Activated B cell treated with CpG ODN at 0.5 μM for 24 hours (primary cell): ENCODE measurements at regions not wholly inside any gene's neighbourhood (a gene's known extent, or its start where the extent isn't known, plus 50 kb on each side); places are given as distances from the start of the nearest gene placed in this dataset.

Source experiments
- ATAC-seq: fragments of 200-7000 bp; cut with Tn5 transposase; one replicate; pipeline ENCODE4 v1.10.0; 2021; ENCODE audit warnings: low read depth, mild to moderate bottlenecking, moderate library complexity
- CTCF ChIA-PET: fragments of 350-600 bp; sonication (Branson Sonifier 250); formaldehyde crosslinking; loops from one replicate; lab custom pipeline; 2021; ENCODE audit warnings: antibody characterized with exemption; lab: Charles Lee
- POLR2A ChIA-PET: fragments of 350-600 bp; sonication (Branson Sonifier 250); formaldehyde crosslinking; loops from one replicate; lab custom pipeline; 2021; ENCODE audit warnings: antibody characterized with exemption; lab: Charles Lee
- DNase-seq: peaks from one replicate; pipeline ENCODE4 v3.0.0; 2022
- H3K27ac Mint-ChIP-seq: one replicate; pipeline ENCODE4 v1.8.0; 2020; ENCODE audit warnings: mixed read lengths
- H3K27me3 Mint-ChIP-seq: one replicate; pipeline ENCODE4 v1.8.0; 2021; ENCODE audit warnings: mixed read lengths
- H3K36me3 Mint-ChIP-seq: one replicate; pipeline ENCODE4 v1.8.0; 2021; ENCODE audit warnings: low read depth, mixed read lengths
- H3K4me1 Mint-ChIP-seq: one replicate; pipeline ENCODE4 v1.8.0; 2021; ENCODE audit warnings: mixed read lengths
- H3K4me3 Mint-ChIP-seq: one replicate; pipeline ENCODE4 v1.8.0; 2020; ENCODE audit warnings: mild to moderate bottlenecking, mixed read lengths
- H3K9me3 Mint-ChIP-seq: one replicate; pipeline ENCODE4 v1.8.0; 2020; ENCODE audit warnings: mixed read lengths
- intact Hi-C: fragments of 100-400 bp; cut with micrococcal nuclease; formaldehyde crosslinking; loops from one replicate; pipeline ENCODE4 v1.15.1; 2024
- TF ChIP-seq, protein P1 (sequence below): fragments of 200-600 bp; IDR thresholded peaks from one replicate; pipeline ENCODE4 v1.8.0; 2022; ENCODE audit warnings: antibody characterized with exemption, mild to moderate bottlenecking

DNA sequence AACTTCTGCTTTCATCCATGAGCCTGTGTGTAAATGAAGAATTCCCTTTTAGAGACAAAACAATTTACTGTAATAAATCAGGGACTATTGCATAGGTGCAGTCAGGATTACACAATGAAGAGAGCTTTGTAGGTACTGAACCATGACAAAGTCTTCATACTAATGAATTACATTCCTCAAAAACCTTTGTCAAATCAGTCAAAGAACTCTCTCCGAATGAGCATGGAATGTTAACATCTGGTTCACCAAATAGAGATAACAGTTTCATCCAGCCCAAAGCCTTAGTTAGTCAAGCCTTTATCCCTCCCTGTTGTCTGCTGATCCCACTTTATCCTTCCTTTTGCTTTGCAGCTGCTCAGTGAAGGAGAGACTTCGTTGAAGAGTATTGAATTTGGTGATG is 62.9 kb upstream of the DMRTA1 start:
- Mint-ChIP-seq H3K4me3 (no peak overlapping the region), H3K9me3 (no peaks in the 10 kb centered on the region), H3K36me3 (no peaks in the 10 kb centered on the region), H3K4me1 (no peaks in the 10 kb centered on the region), H3K27me3 (no peaks in the 10 kb centered on the region), H3K27ac (no peak overlapping the region)
- intact Hi-C loops, result loop anchor here (10.0 kb wide), 1 partner anchor 61 kb away; the partner anchor contains the start of gene DMRTA1
- DNase-seq (no peak), ATAC-seq (no peak)
- ChIA-PET POLR2A (no interaction called here), CTCF (no interaction called here)
- TF ChIP-seq, protein P1, sequence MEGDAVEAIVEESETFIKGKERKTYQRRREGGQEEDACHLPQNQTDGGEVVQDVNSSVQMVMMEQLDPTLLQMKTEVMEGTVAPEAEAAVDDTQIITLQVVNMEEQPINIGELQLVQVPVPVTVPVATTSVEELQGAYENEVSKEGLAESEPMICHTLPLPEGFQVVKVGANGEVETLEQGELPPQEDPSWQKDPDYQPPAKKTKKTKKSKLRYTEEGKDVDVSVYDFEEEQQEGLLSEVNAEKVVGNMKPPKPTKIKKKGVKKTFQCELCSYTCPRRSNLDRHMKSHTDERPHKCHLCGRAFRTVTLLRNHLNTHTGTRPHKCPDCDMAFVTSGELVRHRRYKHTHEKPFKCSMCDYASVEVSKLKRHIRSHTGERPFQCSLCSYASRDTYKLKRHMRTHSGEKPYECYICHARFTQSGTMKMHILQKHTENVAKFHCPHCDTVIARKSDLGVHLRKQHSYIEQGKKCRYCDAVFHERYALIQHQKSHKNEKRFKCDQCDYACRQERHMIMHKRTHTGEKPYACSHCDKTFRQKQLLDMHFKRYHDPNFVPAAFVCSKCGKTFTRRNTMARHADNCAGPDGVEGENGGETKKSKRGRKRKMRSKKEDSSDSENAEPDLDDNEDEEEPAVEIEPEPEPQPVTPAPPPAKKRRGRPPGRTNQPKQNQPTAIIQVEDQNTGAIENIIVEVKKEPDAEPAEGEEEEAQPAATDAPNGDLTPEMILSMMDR, result no peak

DNA sequence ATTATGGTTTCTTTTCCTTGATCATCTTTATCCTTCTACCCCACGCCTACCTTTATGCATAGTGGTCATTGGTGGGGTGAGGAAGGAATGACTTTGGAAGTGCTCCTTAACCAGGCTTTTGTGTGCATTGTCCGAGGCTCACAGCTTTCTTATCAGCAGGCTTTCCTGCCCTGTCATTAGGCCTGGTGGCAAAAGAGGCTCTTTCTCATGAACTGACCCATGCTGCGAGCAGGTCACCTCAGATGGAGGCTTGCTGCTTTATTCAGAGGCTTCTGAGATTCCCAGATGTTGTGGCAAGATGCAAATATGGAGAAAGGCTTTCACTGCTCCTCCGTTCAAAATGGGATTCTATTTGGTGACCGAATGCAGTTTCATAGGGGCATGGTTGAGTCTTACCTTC is 57.4 kb upstream of the DMRTA1 start:
- Mint-ChIP-seq H3K4me3 (no peak overlapping the region), H3K27ac (no peak overlapping the region), H3K36me3 (no peaks in the 10 kb centered on the region), H3K4me1 (no peaks in the 10 kb centered on the region), H3K9me3 (no peaks in the 10 kb centered on the region), H3K27me3 (no peaks in the 10 kb centered on the region)
- CTCF ChIA-PET, result no interaction called here
- TF ChIP-seq, protein P1, result no peak
- no peak for ATAC-seq
- intact Hi-C loops, result loop anchor here (10.0 kb wide), 1 partner anchor 56 kb away; the partner anchor contains the start of gene DMRTA1
- POLR2A ChIA-PET, result no interaction called here
- DNase-seq, result no peak

DNA sequence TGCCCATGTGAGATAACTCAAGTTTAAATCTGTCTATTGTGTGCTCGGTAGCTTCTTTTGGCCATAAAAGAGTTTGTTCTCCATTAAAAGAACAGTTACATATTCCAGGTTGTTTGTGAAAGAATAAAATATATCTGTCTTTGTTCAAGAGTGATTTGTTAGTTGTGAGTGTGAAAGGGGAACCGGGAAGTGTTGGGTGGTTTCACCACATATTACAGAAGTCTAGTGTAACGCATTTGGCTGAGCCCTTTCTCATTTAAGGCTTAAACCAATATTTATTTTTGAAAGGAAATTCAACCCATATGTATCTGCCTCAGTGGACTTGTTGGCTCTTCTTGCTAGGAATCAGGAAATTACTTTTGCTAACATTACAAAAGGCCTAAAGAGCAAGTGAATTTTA is 54.1 kb upstream of the DMRTA1 start:
- no peak for ATAC-seq
- Mint-ChIP-seq H3K36me3 (no peaks in the 10 kb centered on the region), H3K4me3 (no peak overlapping the region), H3K27me3 (no peaks in the 10 kb centered on the region), H3K4me1 (no peaks in the 10 kb centered on the region), H3K27ac (no peak overlapping the region), H3K9me3 (peaks cover 5% of the 10 kb centered on the region)
- POLR2A ChIA-PET, result no interaction called here
- DNase-seq, result no peak
- TF ChIP-seq, protein P1, result no peak
- intact Hi-C loops, result no loop called here
- CTCF ChIA-PET, result no interaction called here

DNA sequence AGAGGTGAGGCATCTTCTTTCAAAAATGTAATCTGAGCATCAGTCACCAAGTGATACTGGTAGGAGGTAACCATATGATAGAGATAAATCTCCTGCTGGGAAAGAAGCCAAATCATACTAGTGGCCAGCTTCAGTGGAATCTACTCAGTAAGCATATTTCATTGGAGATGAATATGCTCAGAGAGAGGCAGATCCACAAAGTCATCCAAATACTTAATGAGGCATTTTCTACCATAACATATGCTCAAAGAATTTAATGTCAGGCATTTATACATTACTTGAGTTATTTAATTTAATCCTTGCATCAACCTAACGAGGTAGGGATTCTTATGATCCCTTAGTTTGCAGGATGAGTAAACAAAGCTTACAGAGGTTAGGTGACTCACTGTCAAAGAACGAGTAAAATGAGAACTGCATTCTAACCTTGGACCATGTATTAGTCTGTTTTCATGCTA is 50.9 kb upstream of the DMRTA1 start:
- TF ChIP-seq, protein P1, result no peak
- H3K27me3 Mint-ChIP-seq, result no peaks in the 10 kb centered on the region
- DNase-seq, result no peak
- ATAC-seq, result no peak
- peaks cover 5% of the 10 kb centered on the region for H3K9me3 Mint-ChIP-seq
- no peak overlapping the region for H3K4me3 Mint-ChIP-seq
- intact Hi-C loops, result no loop called here
- ChIA-PET POLR2A (no interaction called here), CTCF (no interaction called here)
- no peak overlapping the region for H3K27ac Mint-ChIP-seq
- H3K4me1 Mint-ChIP-seq, result no peaks in the 10 kb centered on the region
- H3K36me3 Mint-ChIP-seq, result no peaks in the 10 kb centered on the region
